ENCODE measurements at regions not wholly inside any gene's neighbourhood (a gene's known extent, or its start where the extent isn't known, plus 50 kb on each side); places are given as distances from the start of the nearest gene placed in this dataset.

DNA sequence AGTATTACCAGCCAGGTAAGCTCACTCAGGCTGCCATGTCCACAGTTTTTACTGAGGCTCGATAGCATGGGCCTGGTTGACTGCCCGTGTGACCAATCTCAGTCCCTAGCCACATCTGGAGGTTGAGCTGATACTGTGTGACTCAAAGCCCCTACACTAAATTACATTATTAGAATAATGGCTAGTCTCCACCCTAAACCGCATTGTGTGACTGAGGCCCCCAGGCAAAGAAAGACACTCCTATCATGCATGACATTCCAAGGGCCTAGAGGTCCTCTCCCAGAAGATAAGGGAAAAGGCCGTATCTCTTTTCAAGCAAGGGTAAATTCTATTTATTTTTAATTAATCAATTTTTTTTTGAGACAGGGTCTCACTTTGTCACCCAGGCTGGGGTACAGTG lies 505.3 kb downstream of the HAPSTR1 start:
- H3K4me3 ChIP-seq = no peak overlapping the region
- Mint-ChIP-seq H3K4me1 (no peaks in the 10 kb centered on the region), H3K36me3 (ENCODE audit: low read depth) (no peaks in the 10 kb centered on the region), H3K4me3 (no peak overlapping the region), H3K27ac (no peak overlapping the region), H3K27me3 (ENCODE audit: insufficient read depth, low read depth, poor library complexity) (peaks cover 2% of the 10 kb centered on the region), H3K9me3 (no peaks in the 10 kb centered on the region; the same call in 2 of the 3 replicates)
- H3F3A ChIP-seq (replicated peaks; ENCODE audit: low read depth) = no peaks in the 10 kb centered on the region
- ATAC-seq (no peak), DNase-seq (ENCODE audit: low spot score) (no peak)
- H3K79me2 ChIP-seq (replicated peaks; ENCODE audit: insufficient read depth) = no peaks in the 10 kb centered on the region
- no peaks in the 10 kb centered on the region for H3K4me1 ChIP-seq (ENCODE audit: insufficient read depth)
- TF ChIP-seq EZH2phosphoT487 (IDR thresholded peaks at IDR 0.05; ENCODE audit: unreplicated experiment) = no peak
- TF ChIP-seq, protein P1, sequence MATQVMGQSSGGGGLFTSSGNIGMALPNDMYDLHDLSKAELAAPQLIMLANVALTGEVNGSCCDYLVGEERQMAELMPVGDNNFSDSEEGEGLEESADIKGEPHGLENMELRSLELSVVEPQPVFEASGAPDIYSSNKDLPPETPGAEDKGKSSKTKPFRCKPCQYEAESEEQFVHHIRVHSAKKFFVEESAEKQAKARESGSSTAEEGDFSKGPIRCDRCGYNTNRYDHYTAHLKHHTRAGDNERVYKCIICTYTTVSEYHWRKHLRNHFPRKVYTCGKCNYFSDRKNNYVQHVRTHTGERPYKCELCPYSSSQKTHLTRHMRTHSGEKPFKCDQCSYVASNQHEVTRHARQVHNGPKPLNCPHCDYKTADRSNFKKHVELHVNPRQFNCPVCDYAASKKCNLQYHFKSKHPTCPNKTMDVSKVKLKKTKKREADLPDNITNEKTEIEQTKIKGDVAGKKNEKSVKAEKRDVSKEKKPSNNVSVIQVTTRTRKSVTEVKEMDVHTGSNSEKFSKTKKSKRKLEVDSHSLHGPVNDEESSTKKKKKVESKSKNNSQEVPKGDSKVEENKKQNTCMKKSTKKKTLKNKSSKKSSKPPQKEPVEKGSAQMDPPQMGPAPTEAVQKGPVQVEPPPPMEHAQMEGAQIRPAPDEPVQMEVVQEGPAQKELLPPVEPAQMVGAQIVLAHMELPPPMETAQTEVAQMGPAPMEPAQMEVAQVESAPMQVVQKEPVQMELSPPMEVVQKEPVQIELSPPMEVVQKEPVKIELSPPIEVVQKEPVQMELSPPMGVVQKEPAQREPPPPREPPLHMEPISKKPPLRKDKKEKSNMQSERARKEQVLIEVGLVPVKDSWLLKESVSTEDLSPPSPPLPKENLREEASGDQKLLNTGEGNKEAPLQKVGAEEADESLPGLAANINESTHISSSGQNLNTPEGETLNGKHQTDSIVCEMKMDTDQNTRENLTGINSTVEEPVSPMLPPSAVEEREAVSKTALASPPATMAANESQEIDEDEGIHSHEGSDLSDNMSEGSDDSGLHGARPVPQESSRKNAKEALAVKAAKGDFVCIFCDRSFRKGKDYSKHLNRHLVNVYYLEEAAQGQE (IDR thresholded peaks at IDR 0.05; ENCODE audit: unreplicated experiment) = no peak
- no peak for TF ChIP-seq ZNF331 (CRISPR knock-in tag; IDR thresholded peaks at IDR 0.05; ENCODE audit: low read depth)
- no peak for TF ChIP-seq CREB1 (CRISPR knock-in tag; IDR thresholded peaks at IDR 0.05; ENCODE audit: low read depth)
- TF ChIP-seq JUNB (IDR thresholded peaks at IDR 0.05; ENCODE audit: unreplicated experiment) = no peak
- TF ChIP-seq EZH2 (IDR thresholded peaks at IDR 0.05; ENCODE audit: low read depth, unreplicated experiment) = no peak
- no peak for TF ChIP-seq POLR2AphosphoS5 (IDR thresholded peaks at IDR 0.05; ENCODE audit: low read depth)
- no peak for TF ChIP-seq ZNF114 (CRISPR knock-in tag; IDR thresholded peaks at IDR 0.05)
- TF ChIP-seq, protein P2, sequence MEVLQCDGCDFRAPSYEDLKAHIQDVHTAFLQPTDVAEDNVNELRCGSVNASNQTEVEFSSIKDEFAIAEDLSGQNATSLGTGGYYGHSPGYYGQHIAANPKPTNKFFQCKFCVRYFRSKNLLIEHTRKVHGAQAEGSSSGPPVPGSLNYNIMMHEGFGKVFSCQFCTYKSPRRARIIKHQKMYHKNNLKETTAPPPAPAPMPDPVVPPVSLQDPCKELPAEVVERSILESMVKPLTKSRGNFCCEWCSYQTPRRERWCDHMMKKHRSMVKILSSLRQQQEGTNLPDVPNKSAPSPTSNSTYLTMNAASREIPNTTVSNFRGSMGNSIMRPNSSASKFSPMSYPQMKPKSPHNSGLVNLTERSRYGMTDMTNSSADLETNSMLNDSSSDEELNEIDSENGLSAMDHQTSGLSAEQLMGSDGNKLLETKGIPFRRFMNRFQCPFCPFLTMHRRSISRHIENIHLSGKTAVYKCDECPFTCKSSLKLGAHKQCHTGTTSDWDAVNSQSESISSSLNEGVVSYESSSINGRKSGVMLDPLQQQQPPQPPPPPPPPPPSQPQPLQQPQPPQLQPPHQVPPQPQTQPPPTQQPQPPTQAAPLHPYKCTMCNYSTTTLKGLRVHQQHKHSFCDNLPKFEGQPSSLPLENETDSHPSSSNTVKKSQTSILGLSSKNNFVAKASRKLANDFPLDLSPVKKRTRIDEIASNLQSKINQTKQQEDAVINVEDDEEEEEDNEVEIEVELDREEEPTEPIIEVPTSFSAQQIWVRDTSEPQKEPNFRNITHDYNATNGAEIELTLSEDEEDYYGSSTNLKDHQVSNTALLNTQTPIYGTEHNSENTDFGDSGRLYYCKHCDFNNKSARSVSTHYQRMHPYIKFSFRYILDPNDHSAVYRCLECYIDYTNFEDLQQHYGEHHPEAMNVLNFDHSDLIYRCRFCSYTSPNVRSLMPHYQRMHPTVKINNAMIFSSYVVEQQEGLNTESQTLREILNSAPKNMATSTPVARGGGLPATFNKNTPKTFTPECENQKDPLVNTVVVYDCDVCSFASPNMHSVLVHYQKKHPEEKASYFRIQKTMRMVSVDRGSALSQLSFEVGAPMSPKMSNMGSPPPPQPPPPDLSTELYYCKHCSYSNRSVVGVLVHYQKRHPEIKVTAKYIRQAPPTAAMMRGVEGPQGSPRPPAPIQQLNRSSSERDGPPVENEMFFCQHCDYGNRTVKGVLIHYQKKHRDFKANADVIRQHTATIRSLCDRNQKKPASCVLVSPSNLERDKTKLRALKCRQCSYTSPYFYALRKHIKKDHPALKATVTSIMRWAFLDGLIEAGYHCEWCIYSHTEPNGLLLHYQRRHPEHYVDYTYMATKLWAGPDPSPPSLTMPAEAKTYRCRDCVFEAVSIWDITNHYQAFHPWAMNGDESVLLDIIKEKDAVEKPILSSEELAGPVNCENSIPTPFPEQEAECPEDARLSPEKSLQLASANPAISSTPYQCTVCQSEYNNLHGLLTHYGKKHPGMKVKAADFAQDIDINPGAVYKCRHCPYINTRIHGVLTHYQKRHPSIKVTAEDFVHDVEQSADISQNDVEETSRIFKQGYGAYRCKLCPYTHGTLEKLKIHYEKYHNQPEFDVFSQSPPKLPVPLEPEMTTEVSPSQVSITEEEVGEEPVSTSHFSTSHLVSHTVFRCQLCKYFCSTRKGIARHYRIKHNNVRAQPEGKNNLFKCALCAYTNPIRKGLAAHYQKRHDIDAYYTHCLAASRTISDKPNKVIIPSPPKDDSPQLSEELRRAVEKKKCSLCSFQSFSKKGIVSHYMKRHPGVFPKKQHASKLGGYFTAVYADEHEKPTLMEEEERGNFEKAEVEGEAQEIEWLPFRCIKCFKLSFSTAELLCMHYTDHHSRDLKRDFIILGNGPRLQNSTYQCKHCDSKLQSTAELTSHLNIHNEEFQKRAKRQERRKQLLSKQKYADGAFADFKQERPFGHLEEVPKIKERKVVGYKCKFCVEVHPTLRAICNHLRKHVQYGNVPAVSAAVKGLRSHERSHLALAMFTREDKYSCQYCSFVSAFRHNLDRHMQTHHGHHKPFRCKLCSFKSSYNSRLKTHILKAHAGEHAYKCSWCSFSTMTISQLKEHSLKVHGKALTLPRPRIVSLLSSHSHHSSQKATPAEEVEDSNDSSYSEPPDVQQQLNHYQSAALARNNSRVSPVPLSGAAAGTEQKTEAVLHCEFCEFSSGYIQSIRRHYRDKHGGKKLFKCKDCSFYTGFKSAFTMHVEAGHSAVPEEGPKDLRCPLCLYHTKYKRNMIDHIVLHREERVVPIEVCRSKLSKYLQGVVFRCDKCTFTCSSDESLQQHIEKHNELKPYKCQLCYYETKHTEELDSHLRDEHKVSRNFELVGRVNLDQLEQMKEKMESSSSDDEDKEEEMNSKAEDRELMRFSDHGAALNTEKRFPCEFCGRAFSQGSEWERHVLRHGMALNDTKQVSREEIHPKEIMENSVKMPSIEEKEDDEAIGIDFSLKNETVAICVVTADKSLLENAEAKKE (CRISPR knock-in tag; IDR thresholded peaks at IDR 0.05) = no peak
- TF ChIP-seq NANOG (IDR thresholded peaks at IDR 0.05; ENCODE audit: borderline replicate concordance) = no peak
- H3K4me2 ChIP-seq = no peak overlapping the region
- no peaks in the 10 kb centered on the region for H4K20me1 ChIP-seq (replicated peaks; ENCODE audit: insufficient read depth)
- H2AFZ ChIP-seq = no peak overlapping the region
- H3K27ac ChIP-seq (ENCODE audit: low read depth) = no peak overlapping the region
- H3K27me3 ChIP-seq (ENCODE audit: insufficient read depth) = no peaks in the 10 kb centered on the region
- peaks cover 7% of the 10 kb centered on the region for H3K9me2 ChIP-seq (ENCODE audit: insufficient read depth)
- no peaks in the 10 kb centered on the region for H3K36me3 ChIP-seq (ENCODE audit: insufficient read depth)
